GM12865 (cell line): ENCODE measurements at regions not wholly inside any gene's neighbourhood (a gene's known extent, or its start where the extent isn't known, plus 50 kb on each side); places are given as distances from the start of the nearest gene placed in this dataset.

Source experiments
- DNase-seq: peaks from one replicate; pipeline ENCODE4 v3.0.0; 2010; ENCODE audit warnings: low read depth
- H3K4me3 ChIP-seq: 2 replicates; pipeline ENCODE4 v1.5.1; 2011; ENCODE audit warnings: mild to moderate bottlenecking, low read depth, low read length, control low read depth
- TF ChIP-seq, protein P1 (sequence below): IDR thresholded peaks from 2 replicates; pipeline ENCODE4 v1.5.1; 2011; ENCODE audit warnings: low read length, control low read depth, low read depth, inconsistent platforms; ENCODE audit not compliant: insufficient read depth; ENCODE audit errors: missing control alignments

- DNase-seq = no peak
- no peak overlapping the region for H3K4me3 ChIP-seq
- TF ChIP-seq, protein P1, sequence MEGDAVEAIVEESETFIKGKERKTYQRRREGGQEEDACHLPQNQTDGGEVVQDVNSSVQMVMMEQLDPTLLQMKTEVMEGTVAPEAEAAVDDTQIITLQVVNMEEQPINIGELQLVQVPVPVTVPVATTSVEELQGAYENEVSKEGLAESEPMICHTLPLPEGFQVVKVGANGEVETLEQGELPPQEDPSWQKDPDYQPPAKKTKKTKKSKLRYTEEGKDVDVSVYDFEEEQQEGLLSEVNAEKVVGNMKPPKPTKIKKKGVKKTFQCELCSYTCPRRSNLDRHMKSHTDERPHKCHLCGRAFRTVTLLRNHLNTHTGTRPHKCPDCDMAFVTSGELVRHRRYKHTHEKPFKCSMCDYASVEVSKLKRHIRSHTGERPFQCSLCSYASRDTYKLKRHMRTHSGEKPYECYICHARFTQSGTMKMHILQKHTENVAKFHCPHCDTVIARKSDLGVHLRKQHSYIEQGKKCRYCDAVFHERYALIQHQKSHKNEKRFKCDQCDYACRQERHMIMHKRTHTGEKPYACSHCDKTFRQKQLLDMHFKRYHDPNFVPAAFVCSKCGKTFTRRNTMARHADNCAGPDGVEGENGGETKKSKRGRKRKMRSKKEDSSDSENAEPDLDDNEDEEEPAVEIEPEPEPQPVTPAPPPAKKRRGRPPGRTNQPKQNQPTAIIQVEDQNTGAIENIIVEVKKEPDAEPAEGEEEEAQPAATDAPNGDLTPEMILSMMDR = no peak
Measured at GRCh38 chr18:39692367-39693015, 2126.9 kb upstream of the CELF4 start.

DNA sequence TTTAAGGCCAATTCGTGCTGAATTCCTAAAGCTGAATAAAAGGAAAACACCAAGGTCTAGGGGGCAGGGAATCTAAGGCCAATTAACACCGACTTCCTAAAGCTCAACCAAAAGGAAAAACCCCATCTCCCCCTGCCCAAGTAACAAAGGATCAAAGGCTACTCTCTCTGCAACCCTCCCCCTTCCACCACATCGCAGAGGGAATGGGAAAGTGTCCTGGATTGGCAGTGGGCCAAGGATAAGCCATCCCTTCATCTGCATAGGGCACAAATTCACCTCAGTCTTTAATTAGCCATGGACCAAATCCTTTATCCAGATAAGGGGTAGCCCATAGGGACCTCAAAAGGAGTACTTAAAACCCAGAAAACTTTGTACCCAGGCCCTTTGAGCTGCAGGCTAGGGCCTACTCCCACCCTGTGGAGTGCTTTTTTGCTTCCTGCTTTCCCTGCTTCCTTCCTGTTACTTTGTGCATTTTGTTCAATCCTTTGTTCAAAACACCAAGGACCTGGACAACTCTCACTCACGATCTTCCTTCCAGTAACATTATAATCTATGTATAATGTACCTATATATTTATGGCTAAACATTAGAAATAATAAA lies 2119.8 kb upstream of the CELF4 start:
- DNase-seq = no peak
- H3K4me3 ChIP-seq = no peak overlapping the region
- TF ChIP-seq, protein P1 = no peak

DNA sequence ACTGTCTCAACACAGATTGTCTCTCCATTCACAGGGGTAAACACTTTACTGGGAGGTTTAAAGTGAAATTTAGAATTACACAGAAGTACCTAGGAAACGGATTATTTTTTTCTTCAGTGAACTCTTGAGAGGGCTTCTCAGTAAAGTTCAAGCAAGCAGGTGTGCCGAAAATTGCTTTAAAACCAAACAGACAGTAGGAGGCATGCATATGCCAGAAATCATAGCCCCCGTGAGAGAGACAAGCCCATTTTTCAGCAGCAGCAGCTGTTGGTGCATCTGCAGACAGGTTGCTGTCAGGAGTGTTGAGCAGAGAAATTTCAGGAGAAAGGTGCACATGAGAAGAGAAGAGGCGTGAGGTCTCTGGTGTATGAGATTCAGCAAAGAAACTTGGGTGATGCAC lies 2115.5 kb upstream of the CELF4 start:
- TF ChIP-seq, protein P1 = no peak
- H3K4me3 ChIP-seq = no peak overlapping the region
- DNase-seq = no peak

DNA sequence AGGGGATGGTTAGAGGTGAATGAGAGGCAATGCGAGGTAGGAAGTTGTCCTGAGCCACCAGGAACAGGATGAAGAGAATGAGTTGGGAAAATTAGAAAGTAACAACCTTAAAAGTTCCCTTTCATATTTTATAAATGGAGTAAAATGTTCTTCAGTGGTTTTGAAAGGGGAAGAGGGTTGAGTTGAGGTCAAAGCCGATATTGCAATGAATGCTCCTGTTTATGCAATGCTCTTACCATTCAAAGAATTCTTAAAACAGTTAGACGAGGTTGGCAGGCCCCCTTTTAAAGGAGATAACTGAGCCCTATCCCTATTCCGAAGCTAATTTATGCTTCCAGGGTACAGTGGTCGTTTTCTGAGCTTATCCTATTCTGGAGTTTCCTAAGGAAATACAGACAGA lies 2110.3 kb upstream of the CELF4 start:
- no peak overlapping the region for H3K4me3 ChIP-seq
- TF ChIP-seq, protein P1 = no peak
- DNase-seq = no peak

DNA sequence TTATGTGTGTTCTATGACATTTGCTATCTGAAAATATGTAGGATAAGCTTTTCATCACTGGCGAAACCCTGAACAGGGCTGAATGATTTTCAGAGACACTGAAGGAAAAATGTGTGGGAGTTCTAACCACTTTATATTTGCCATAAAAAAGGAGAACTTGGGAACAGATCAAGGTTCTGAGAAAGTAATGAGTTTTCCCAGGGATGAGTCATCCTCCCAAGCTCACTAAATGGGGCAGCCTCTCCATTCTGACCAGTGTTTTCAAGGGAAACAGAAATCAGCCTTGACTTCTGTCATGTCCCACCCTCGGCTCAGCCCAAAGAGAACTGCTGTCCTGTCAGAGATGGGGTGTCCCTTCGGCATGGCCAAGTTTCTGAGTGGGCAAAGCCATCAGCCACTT lies 2109.8 kb upstream of the CELF4 start:
- no peak overlapping the region for H3K4me3 ChIP-seq
- no peak for DNase-seq
- TF ChIP-seq, protein P1 = no peak

DNA sequence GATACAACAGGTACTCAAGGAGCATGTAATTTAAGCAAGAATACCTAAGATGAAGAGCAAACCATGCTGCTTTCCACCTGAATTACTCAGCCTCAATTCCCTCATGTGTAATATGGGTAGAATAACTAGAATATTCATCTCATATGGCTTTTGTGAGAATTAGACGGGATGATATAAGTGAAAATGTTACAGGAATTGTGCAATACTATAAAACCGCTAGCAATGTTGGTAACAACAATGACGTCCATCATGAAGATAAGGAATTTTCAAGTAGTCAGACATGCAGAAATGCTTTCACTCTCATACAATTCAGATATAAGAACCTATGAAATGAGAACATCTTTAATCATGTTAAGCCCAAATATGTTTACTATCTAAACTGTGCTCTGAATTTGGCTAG lies 2106.6 kb upstream of the CELF4 start:
- TF ChIP-seq, protein P1 = no peak
- no peak for DNase-seq
- H3K4me3 ChIP-seq = no peak overlapping the region

DNA sequence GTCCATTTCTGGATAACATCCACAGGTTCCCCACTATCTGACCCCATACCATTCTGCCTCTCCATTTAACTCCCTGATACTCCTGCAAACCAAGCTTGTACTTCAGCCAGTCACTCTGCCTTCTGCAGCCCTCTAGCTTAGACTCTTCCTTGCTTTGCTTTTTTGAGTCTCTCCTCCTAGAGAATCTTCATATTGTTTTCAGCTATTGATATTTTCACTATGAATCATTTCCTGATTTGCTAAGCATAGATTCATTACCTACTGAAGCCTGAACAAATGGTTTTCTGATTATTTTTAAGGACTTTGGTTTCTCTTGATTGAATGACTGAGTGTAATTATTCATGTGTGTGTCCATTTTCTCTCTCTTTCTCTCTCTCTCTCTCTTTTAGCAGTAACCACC lies 2102.3 kb upstream of the CELF4 start:
- H3K4me3 ChIP-seq = no peak overlapping the region
- TF ChIP-seq, protein P1 = no peak
- no peak for DNase-seq
